ENCODE measurements at regions not wholly inside any gene's neighbourhood (a gene's known extent, or its start where the extent isn't known, plus 50 kb on each side); places are given as distances from the start of the nearest gene placed in this dataset.

DNA sequence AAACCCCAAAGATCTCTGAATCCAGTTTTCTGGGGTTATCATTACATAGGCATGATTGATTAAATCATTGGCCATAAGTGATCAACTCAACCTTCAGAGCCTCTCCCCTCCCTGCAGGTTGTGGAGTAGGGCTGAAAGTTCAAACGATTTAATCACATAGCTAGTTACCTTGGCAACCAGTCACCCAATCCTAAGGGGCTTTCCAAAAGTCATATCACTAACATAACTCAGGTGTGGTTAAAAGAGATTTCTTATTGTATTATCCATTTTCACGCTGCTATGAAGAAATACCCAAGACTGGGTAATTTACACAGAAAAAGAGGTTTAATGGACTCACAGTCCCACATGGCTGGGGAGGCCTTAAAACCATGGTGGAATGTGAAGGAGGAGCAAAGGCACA lies 935.1 kb upstream of the SLC35B3 start:
- no peaks in the 10 kb centered on the region for H3K36me3 ChIP-seq (ENCODE audit: control insufficient read depth in 4 of 4, insufficient read depth in 4 of 4, low read length in 4 of 4)
- no peak for DNase-seq
- WGBS, 2 donors: 70 to 82% methylated on average over 2 of the region's 2 CpGs
- ATAC-seq (ENCODE audit: insufficient read depth, low FRiP score): no peak
- H3K4me1 ChIP-seq (ENCODE audit: control insufficient read depth in 5 of 5, insufficient read depth in 5 of 5, low read length in 5 of 5): no peaks in the 10 kb centered on the region
- H3K27me3 ChIP-seq (ENCODE audit: control insufficient read depth in 3 of 3, insufficient read depth in 3 of 3, low read length in 2 of 3): no peaks in the 10 kb centered on the region
- no peak overlapping the region for H3K9ac ChIP-seq (ENCODE audit: insufficient read depth in 1 of 2, low read length in 2 of 2)
- no peaks in the 10 kb centered on the region for H3K9me3 ChIP-seq (ENCODE audit: control insufficient read depth in 4 of 4, insufficient read depth in 3 of 4, low read length in 3 of 4)
- no peak for TF ChIP-seq CTCF (IDR thresholded peaks at IDR 0.05; ENCODE audit: control extremely low read depth, extremely low read depth)
- H3K27ac ChIP-seq (ENCODE audit: low read depth in 1 of 2, low read length in 1 of 2): no peak overlapping the region
- H3K4me3 ChIP-seq: no peak overlapping the region

- Histone ChIP-seq H3K27ac (ENCODE audit: low read depth in 1 of 2, low read length in 1 of 2) (no peak overlapping the region), H3K27me3 (ENCODE audit: control insufficient read depth in 3 of 3, insufficient read depth in 3 of 3, low read length in 2 of 3) (no peaks in the 10 kb centered on the region), H3K9ac (ENCODE audit: insufficient read depth in 1 of 2, low read length in 2 of 2) (no peak overlapping the region), H3K9me3 (ENCODE audit: control insufficient read depth in 4 of 4, insufficient read depth in 3 of 4, low read length in 3 of 4) (peaks cover 0 to 4% (median 0%) of the 10 kb centered on the region in 4 donors), H3K4me1 (ENCODE audit: control insufficient read depth in 5 of 5, insufficient read depth in 5 of 5, low read length in 5 of 5) (peaks cover 0 to 4% (median 0%) of the 10 kb centered on the region in 5 donors), H3K36me3 (ENCODE audit: control insufficient read depth in 4 of 4, insufficient read depth in 4 of 4, low read length in 4 of 4) (no peaks in the 10 kb centered on the region), H3K4me3 (no peak overlapping the region)
- TF ChIP-seq CTCF (IDR thresholded peaks at IDR 0.05; ENCODE audit: control extremely low read depth, extremely low read depth): no peak
- ATAC-seq (ENCODE audit: insufficient read depth, low FRiP score) (no peak), DNase-seq (no peak)
These were observed 930.0 kb upstream of the SLC35B3 start for GRCh38 chr6:9365378-9365777.

- Histone ChIP-seq H3K36me3 (ENCODE audit: control insufficient read depth in 4 of 4, insufficient read depth in 4 of 4, low read length in 4 of 4) (no peaks in the 10 kb centered on the region), H3K4me1 (ENCODE audit: control insufficient read depth in 5 of 5, insufficient read depth in 5 of 5, low read length in 5 of 5) (peaks cover 0 to 4% (median 0%) of the 10 kb centered on the region in 5 donors), H3K4me3 (no peak overlapping the region), H3K9ac (ENCODE audit: insufficient read depth in 1 of 2, low read length in 2 of 2) (no peak overlapping the region), H3K27ac (ENCODE audit: low read depth in 1 of 2, low read length in 1 of 2) (no peak overlapping the region), H3K9me3 (ENCODE audit: control insufficient read depth in 4 of 4, insufficient read depth in 3 of 4, low read length in 3 of 4) (peaks cover 0 to 4% (median 0%) of the 10 kb centered on the region in 4 donors), H3K27me3 (ENCODE audit: control insufficient read depth in 3 of 3, insufficient read depth in 3 of 3, low read length in 2 of 3) (no peaks in the 10 kb centered on the region)
- DNase-seq (no peak), ATAC-seq (ENCODE audit: insufficient read depth, low FRiP score) (no peak)
- 79 to 88% methylated on average over 2 of the region's 2 CpGs for WGBS, 2 donors
- TF ChIP-seq CTCF (IDR thresholded peaks at IDR 0.05; ENCODE audit: control extremely low read depth, extremely low read depth): no peak
These were observed 926.4 kb upstream of the SLC35B3 start for GRCh38 chr6:9361749-9362148.

- TF ChIP-seq CTCF (IDR thresholded peaks at IDR 0.05; ENCODE audit: control extremely low read depth, extremely low read depth): no peak
- peaks cover 0 to 4% (median 0%) of the 10 kb centered on the region in 4 donors for H3K9me3 ChIP-seq (ENCODE audit: control insufficient read depth in 4 of 4, insufficient read depth in 3 of 4, low read length in 3 of 4)
- H3K4me3 ChIP-seq: no peak overlapping the region
- DNase-seq: no peak
- no peaks in the 10 kb centered on the region for H3K36me3 ChIP-seq (ENCODE audit: control insufficient read depth in 4 of 4, insufficient read depth in 4 of 4, low read length in 4 of 4)
- H3K9ac ChIP-seq (ENCODE audit: insufficient read depth in 1 of 2, low read length in 2 of 2): no peak overlapping the region
- H3K4me1 ChIP-seq (ENCODE audit: control insufficient read depth in 5 of 5, insufficient read depth in 5 of 5, low read length in 5 of 5): peaks cover 0 to 4% (median 0%) of the 10 kb centered on the region in 5 donors
- no peak overlapping the region for H3K27ac ChIP-seq (ENCODE audit: low read depth in 1 of 2, low read length in 1 of 2)
- no peaks in the 10 kb centered on the region for H3K27me3 ChIP-seq (ENCODE audit: control insufficient read depth in 3 of 3, insufficient read depth in 3 of 3, low read length in 2 of 3)
- no peak for ATAC-seq (ENCODE audit: insufficient read depth, low FRiP score)
These were observed 925.5 kb upstream of the SLC35B3 start for GRCh38 chr6:9360881-9361280.
